Liver (tissue), 8 donors: ENCODE measurements at regions not wholly inside any gene's neighbourhood (a gene's known extent, or its start where the extent isn't known, plus 50 kb on each side); places are given as distances from the start of the nearest gene placed in this dataset.

ENCODE experiments used
- DNase-seq: peaks from one replicate; pipeline ENCODE4 v3.0.0-alpha.2; 2017; ENCODE audit warnings: low spot score
- H3K27ac ChIP-seq, 2 donors: one replicate each; pipeline ENCODE4 v1.7.0; 2013; ENCODE audit warnings: inconsistent platforms in 2 of 2, low read length in 2 of 2, control low read depth in 1 of 2, low read depth in 1 of 2, mild to moderate bottlenecking in 1 of 2
- H3K27me3 ChIP-seq, 4 donors: one replicate each; pipeline versions ENCODE4 v1.6.1 to v1.7.0; 2013; ENCODE audit warnings: low read length in 3 of 4, inconsistent platforms in 1 of 4, mild to moderate bottlenecking in 1 of 4, moderate library complexity in 1 of 4; ENCODE audit not compliant: control insufficient read depth in 4 of 4, insufficient read depth in 4 of 4
- H3K36me3 ChIP-seq, 4 donors: one replicate each; pipeline versions ENCODE4 v1.6.1 to v1.7.0; 2013; ENCODE audit warnings: low read length in 3 of 4, mild to moderate bottlenecking in 3 of 4, low read depth in 1 of 4, moderate library complexity in 1 of 4; ENCODE audit not compliant: control insufficient read depth in 4 of 4, insufficient read depth in 3 of 4
- H3K4me1 ChIP-seq, 4 donors: one replicate each; pipeline versions ENCODE4 v1.6.1 to v1.7.0; 2013; ENCODE audit warnings: low read length in 3 of 4, mild to moderate bottlenecking in 3 of 4, moderate library complexity in 1 of 4; ENCODE audit not compliant: control insufficient read depth in 4 of 4, insufficient read depth in 4 of 4
- H3K4me3 ChIP-seq, 3 donors: one replicate each; pipeline versions ENCODE4 v1.6.1 to v1.7.0; 2013; ENCODE audit warnings: low read length in 3 of 3, control low read depth in 1 of 3, low read depth in 1 of 3, mild to moderate bottlenecking in 1 of 3
- H3K9ac ChIP-seq, 2 donors: one replicate each; pipeline ENCODE4 v1.7.0; 2013; ENCODE audit warnings: low read length in 2 of 2, mild to moderate bottlenecking in 2 of 2, moderate library complexity in 2 of 2, control low read depth in 1 of 2, low read depth in 1 of 2
- H3K9me3 ChIP-seq, 4 donors: one replicate each; pipeline versions ENCODE4 v1.6.1 to v1.7.0; 2013; ENCODE audit warnings: low read length in 3 of 4; ENCODE audit not compliant: control insufficient read depth in 4 of 4
- CTCF ChIP-seq: fragments of 150-350 bp; IDR thresholded peaks from 2 replicates; pipeline ENCODE4 v1.5.1; 2017; ENCODE audit warnings: improper control_type of control experiment, low read depth, low read length; ENCODE audit not compliant: missing input control
- GABPA ChIP-seq, 2 donors: IDR thresholded peaks in 1 of 2; conservative IDR thresholded peaks in 1 of 2; 2 replicates each; pipeline ENCODE4 v1.6.1; 2016; ENCODE audit warnings: antibody characterized with exemption in 2 of 2, mild to moderate bottlenecking in 1 of 2, moderate library complexity in 1 of 2
- JUND ChIP-seq, 2 donors: IDR thresholded peaks; 2 replicates each; pipeline ENCODE4 v1.6.1; 2016; ENCODE audit warnings: antibody characterized with exemption in 2 of 2
- MAX ChIP-seq: IDR thresholded peaks from 2 replicates; pipeline ENCODE4 v1.6.1; 2016; ENCODE audit warnings: antibody characterized with exemption
- NR2F2 ChIP-seq: IDR thresholded peaks from 2 replicates; pipeline ENCODE4 v1.6.1; 2016; ENCODE audit warnings: antibody characterized with exemption
- REST ChIP-seq: IDR thresholded peaks from 2 replicates; pipeline ENCODE4 v1.6.1; 2016; ENCODE audit warnings: antibody characterized with exemption, mild to moderate bottlenecking
- TAF1 ChIP-seq: conservative IDR thresholded peaks from 2 replicates; pipeline ENCODE4 v1.6.1; 2016; ENCODE audit warnings: antibody characterized with exemption, mild to moderate bottlenecking
- ZBTB33 ChIP-seq: IDR thresholded peaks from 2 replicates; pipeline ENCODE4 v1.6.1; 2016; ENCODE audit warnings: antibody characterized with exemption
- WGBS: extraction: QIAGEN DNeasy Blood & Tissue Kit; methylation state at CpG from one replicate; pipeline ENCODE4 v1.1.7; 2013; 5-methylcytosine and 5-hydroxymethylcytosine counted together
- donor health status: healthy.
- donor health status: healthy.
- donor health status: healthy.
- donor health status: healthy.
- donor health status: healthy.

- no peak for TF ChIP-seq REST
- TF ChIP-seq CTCF = no peak
- no peak for TF ChIP-seq MAX
- TF ChIP-seq JUND (IDR thresholded peaks at IDR 0.05) = no peak
Measured at GRCh38 chr1:112140743-112141142, 151.3 kb upstream of the KCND3 start (continued).

GRCh38 chr1:112141301-112141700, 151.8 kb upstream of the KCND3 start:
- Histone ChIP-seq H3K36me3 (no peaks in the 10 kb centered on the region), H3K4me1 (peaks cover 0 to 17% (median 14%) of the 10 kb centered on the region in 4 donors), H3K27me3 (peaks cover 0 to 7% (median 0%) of the 10 kb centered on the region in 4 donors), H3K9me3 (no peaks in the 10 kb centered on the region), H3K9ac (no peak overlapping the region), H3K4me3 (no peak overlapping the region), H3K27ac (no peak overlapping the region)
- WGBS = 58% methylated on average over 5 of the region's 5 CpGs
- no peak for DNase-seq
- TF ChIP-seq ZBTB33 (no peak), NR2F2 (no peak), TAF1 (no peak), GABPA (IDR thresholded peaks at IDR 0.05 in 1 of 2, conservative IDR thresholded peaks at IDR 0.05 in 1 of 2) (no peak), REST (no peak), CTCF (no peak)
